Loucy (cell line): ENCODE measurements at regions not wholly inside any gene's neighbourhood (a gene's known extent, or its start where the extent isn't known, plus 50 kb on each side); places are given as distances from the start of the nearest gene placed in this dataset.
"Not testable (repeated sequence)": the region's sequence is repeated elsewhere in the genome, so short reads cannot be mapped to it uniquely, and the experiment has no call there.

ENCODE experiments used
- H2AFZ ChIP-seq: fragments of 200-600 bp; sonication (generic); 2 replicates; pipeline ENCODE4 v1.6.0; 2016; ENCODE audit warnings: antibody characterized with exemption, mild to moderate bottlenecking, low read length, moderate library complexity
- H3F3A ChIP-seq: fragments of 200-600 bp; 2 replicates; pipeline ENCODE4 v1.6.0; 2016; ENCODE audit warnings: antibody characterized with exemption, low read depth, mild to moderate bottlenecking
- H3K27me3 ChIP-seq: fragments of 200-600 bp; sonication (generic); 2 replicates; pipeline ENCODE4 v1.6.1; 2014; ENCODE audit warnings: low read length, mild to moderate bottlenecking; ENCODE audit not compliant: insufficient read depth, poor library complexity, severe bottlenecking
- H3K36me3 ChIP-seq: fragments of 200-600 bp; sonication (generic); 2 replicates; pipeline ENCODE4 v1.6.1; 2016; ENCODE audit warnings: low read length; ENCODE audit not compliant: insufficient read depth
- H3K4me1 ChIP-seq: fragments of 200-600 bp; sonication (generic); 2 replicates; pipeline ENCODE4 v1.5.1; 2014; ENCODE audit warnings: low read length, mild to moderate bottlenecking; ENCODE audit not compliant: insufficient read depth, poor library complexity, severe bottlenecking
- H3K4me2 ChIP-seq: fragments of 200-600 bp; sonication (generic); 2 replicates; pipeline ENCODE4 v1.6.0; 2014; ENCODE audit warnings: antibody characterized with exemption, low read length, low read depth, mild to moderate bottlenecking; ENCODE audit not compliant: poor library complexity, severe bottlenecking
- H3K4me3 ChIP-seq: fragments of 200-600 bp; sonication (generic); 2 replicates; pipeline ENCODE4 v1.5.1; 2014; ENCODE audit warnings: low read length, mild to moderate bottlenecking, mixed read lengths; ENCODE audit not compliant: poor library complexity, severe bottlenecking
- H3K79me2 ChIP-seq: fragments of 200-600 bp; sonication (generic); 2 replicates; pipeline ENCODE4 v1.6.1; 2014; ENCODE audit warnings: low read length; ENCODE audit not compliant: insufficient read depth
- H3K9ac ChIP-seq: fragments of 200-600 bp; sonication (generic); 2 replicates; pipeline ENCODE4 v1.6.0; 2014; ENCODE audit warnings: mild to moderate bottlenecking, low read depth, low read length, moderate library complexity; ENCODE audit not compliant: poor library complexity, severe bottlenecking
- H3K9me2 ChIP-seq: fragments of 200-600 bp; sonication (generic); replicated peaks from 2 replicates; pipeline ENCODE4 v1.6.1; 2016; ENCODE audit warnings: low read depth, low read length, mixed read lengths
- H3K9me3 ChIP-seq: fragments of 200-600 bp; sonication (generic); 2 replicates; pipeline ENCODE4 v1.6.1; 2014; ENCODE audit warnings: mild to moderate bottlenecking, antibody characterized with exemption, low read length, low read depth; ENCODE audit not compliant: insufficient read depth
- H4K20me1 ChIP-seq: fragments of 200-600 bp; sonication (generic); 2 replicates; pipeline ENCODE4 v1.6.0; 2014; ENCODE audit warnings: antibody characterized with exemption, low read length, mild to moderate bottlenecking; ENCODE audit not compliant: insufficient read depth, poor library complexity, severe bottlenecking
- EZH2phosphoT487 ChIP-seq: fragments of 200-600 bp; IDR thresholded peaks from 2 replicates; pipeline ENCODE4 v1.6.1; 2018; ENCODE audit warnings: antibody characterized with exemption, mild to moderate bottlenecking, moderate library complexity, borderline replicate concordance
- TF ChIP-seq, protein P1 (sequence below): fragments of 200-600 bp; sonication (generic); conservative IDR thresholded peaks from 2 replicates; pipeline ENCODE4 v1.5.1; 2014; ENCODE audit warnings: mild to moderate bottlenecking, antibody characterized with exemption, low read length

- H3K9ac ChIP-seq, result no peak overlapping the region
- H3F3A ChIP-seq, result no peaks in the 10 kb centered on the region
- H4K20me1 ChIP-seq, result no peaks in the 10 kb centered on the region
- no peaks in the 10 kb centered on the region for H3K9me2 ChIP-seq
- no peaks in the 10 kb centered on the region for H3K27me3 ChIP-seq
- no peak for TF ChIP-seq EZH2phosphoT487
- TF ChIP-seq, protein P1, sequence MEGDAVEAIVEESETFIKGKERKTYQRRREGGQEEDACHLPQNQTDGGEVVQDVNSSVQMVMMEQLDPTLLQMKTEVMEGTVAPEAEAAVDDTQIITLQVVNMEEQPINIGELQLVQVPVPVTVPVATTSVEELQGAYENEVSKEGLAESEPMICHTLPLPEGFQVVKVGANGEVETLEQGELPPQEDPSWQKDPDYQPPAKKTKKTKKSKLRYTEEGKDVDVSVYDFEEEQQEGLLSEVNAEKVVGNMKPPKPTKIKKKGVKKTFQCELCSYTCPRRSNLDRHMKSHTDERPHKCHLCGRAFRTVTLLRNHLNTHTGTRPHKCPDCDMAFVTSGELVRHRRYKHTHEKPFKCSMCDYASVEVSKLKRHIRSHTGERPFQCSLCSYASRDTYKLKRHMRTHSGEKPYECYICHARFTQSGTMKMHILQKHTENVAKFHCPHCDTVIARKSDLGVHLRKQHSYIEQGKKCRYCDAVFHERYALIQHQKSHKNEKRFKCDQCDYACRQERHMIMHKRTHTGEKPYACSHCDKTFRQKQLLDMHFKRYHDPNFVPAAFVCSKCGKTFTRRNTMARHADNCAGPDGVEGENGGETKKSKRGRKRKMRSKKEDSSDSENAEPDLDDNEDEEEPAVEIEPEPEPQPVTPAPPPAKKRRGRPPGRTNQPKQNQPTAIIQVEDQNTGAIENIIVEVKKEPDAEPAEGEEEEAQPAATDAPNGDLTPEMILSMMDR, result no peak
- H3K36me3 ChIP-seq, result no peaks in the 10 kb centered on the region
- no peak overlapping the region for H3K4me3 ChIP-seq
- H2AFZ ChIP-seq, result no peak overlapping the region
- no peaks in the 10 kb centered on the region for H3K4me1 ChIP-seq
- H3K4me2 ChIP-seq, result no peak overlapping the region
- no peaks in the 10 kb centered on the region for H3K9me3 ChIP-seq
- no peaks in the 10 kb centered on the region for H3K79me2 ChIP-seq
Observed at GRCh38 chr2:2582998-2583545, 252.0 kb upstream of the MYT1L start.

DNA sequence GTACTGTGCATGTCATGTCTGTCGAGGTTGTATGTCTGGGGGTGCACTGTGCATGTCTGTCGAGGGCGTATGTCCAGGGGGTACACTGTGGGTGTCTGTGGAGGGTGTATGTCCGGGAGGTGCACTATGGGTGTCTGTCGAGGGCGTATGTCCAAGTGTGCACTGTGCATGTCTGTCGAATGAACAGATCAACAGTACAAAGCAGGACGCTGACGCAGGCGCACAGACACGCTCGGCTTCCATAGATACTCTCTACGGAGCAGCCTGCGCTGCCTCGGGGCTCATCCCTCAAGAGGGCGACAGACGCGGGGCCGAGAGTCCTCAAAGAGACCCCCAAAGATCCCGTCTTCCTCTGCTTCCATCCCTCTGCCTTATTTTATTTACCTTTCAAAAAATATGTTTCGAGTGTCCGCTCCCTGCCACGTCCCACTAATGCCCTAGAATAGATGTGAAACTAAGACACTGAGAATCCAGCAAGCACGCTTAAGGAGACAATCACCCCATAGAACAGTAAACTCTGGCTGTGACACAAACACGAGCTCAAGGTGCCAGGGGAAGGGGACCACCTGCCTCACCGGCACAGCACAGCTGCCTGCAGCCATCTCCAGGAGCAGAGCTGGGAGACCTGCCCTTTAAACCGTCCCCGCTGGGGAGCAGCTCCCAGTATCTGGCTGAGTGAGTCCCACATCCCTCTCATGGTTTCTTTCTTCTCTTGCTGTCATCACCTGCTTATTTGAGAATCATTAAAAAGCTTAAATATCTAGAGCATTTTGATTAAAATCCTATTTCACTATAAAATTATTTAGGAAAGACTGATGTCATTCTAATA lies 250.5 kb upstream of the MYT1L start:
- no peak overlapping the region for H2AFZ ChIP-seq
- no peaks in the 10 kb centered on the region for H4K20me1 ChIP-seq
- TF ChIP-seq EZH2phosphoT487, result no peak
- TF ChIP-seq, protein P1, result no peak

GRCh38 chr2:2580841-2581240 lies 249.8 kb upstream of the MYT1L start:
- not testable (repeated sequence) for H3K4me2 ChIP-seq, H2AFZ ChIP-seq, H3K4me1 ChIP-seq, H3K9ac ChIP-seq, H3K79me2 ChIP-seq, H3K9me2 ChIP-seq, H3F3A ChIP-seq, H3K9me3 ChIP-seq, H3K4me3 ChIP-seq, H4K20me1 ChIP-seq, H3K36me3 ChIP-seq, H3K27me3 ChIP-seq

More for the DNA sequence above, 250.5 kb upstream of the MYT1L start:
- Histone ChIP-seq H3K9me3 (no peaks in the 10 kb centered on the region), H3K79me2 (no peaks in the 10 kb centered on the region), H3K9me2 (no peaks in the 10 kb centered on the region), H3K9ac (no peak overlapping the region), H3K4me3 (no peak overlapping the region), H3K4me1 (no peaks in the 10 kb centered on the region), H3K36me3 (no peaks in the 10 kb centered on the region), H3K4me2 (no peak overlapping the region), H3F3A (no peaks in the 10 kb centered on the region), H3K27me3 (no peaks in the 10 kb centered on the region)
